GM21576 (cell line): ENCODE measurements at regions not wholly inside any gene's neighbourhood (a gene's known extent, or its start where the extent isn't known, plus 50 kb on each side); places are given as distances from the start of the nearest gene placed in this dataset.
"Not testable (repeated sequence)": the region's sequence is repeated elsewhere in the genome, so short reads cannot be mapped to it uniquely, and the experiment has no call there.

Experiments used
- ATAC-seq: cut with Tn5 transposase; IDR thresholded peaks from one replicate; pipeline ENCODE4 v1.9.1; 2021; ENCODE audit warnings: mild to moderate bottlenecking, moderate library complexity; ENCODE audit not compliant: unreplicated experiment

DNA sequence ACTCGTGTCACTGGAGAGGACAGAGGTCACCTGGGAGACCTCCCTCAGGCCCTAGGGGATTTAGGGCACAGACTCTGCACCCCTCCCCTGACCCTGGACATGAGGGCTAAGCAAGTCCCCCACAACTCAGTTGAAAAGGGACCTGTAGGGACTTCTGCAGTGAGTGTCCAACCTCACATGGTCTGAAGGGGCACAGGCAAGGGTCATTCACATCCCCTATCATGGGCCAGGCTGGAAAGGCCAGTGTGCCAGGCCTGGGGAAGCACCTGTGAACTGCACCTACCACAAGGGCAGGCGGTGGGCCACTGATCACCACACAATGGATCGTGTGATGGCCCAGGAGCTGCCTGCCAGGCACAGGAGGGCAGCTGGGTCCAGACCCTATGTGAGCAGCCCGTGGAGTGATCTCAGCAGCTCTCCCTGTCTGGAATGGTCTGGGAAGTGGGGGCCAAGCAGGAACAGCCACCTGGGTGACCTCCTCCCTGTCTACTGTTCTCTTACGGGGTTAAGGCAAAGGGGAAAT, 1502.6 kb upstream of the TPTE start:
- ATAC-seq = not testable (repeated sequence)

- not testable (repeated sequence) for ATAC-seq
Measured at GRCh38 chr21:9024006-9024767, 1497.2 kb upstream of the TPTE start.

- ATAC-seq = not testable (repeated sequence)
Measured at GRCh38 chr21:9026729-9027416, 1494.5 kb upstream of the TPTE start.

DNA sequence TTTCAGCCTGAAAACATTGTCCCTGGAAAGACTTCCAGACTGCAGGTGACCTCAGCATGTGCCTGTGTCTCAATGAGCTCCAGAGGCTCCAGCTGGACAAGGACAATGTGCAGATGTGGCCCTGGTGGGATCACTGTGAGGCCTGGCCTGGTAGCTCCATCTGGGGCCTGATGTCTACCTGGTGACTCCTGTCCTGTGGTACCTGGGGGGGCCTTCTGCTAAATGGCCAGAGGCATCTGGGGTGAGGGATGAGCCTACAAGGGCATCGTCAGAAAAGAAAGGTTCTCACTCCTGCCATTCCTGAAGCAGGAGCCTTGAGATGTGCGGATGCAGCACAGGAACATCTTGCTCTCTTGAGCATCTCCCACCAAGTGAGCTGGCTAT, 1494.0 kb upstream of the TPTE start:
- not testable (repeated sequence) for ATAC-seq

DNA sequence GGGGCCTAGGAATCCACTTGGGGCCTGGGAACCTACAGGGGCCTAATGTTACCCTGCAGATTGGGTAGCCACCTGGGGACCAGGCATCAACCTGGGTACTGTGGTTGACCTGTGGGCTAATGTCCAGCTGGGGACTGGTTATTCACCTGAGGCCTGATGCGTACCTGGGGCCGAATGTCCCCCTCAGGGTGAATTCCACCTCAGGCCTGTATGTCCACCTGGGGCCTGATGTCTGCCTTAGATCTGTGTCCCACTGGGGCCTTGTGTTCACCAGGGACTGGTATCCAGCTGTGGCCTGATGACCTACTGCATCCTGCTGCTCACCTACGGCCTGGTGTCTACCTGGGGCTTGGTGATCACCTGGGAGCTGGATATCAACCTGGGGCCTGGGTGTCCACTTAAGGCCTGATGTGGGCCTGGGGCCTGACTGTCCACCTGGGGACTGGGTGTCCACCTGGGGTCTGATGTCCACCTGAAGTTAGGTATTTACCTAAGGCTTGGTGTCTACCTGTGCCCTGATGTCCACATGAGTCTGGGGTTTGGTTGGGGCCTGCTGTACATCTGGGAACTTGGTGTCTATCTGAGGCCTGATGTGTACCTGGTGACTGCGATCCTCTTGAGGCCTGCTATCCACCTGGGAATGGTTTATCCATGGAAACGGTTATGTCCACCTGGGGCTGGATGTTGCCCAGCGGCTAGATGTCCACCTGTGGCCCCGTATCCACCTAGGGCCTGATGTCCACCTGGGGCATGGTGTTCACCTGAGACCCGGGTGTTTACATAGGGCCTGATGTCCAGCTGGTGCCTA, 1492.6 kb upstream of the TPTE start:
- ATAC-seq = not testable (repeated sequence)

GRCh38 chr21:9030141-9030665, 1491.2 kb upstream of the TPTE start:
- not testable (repeated sequence) for ATAC-seq

DNA sequence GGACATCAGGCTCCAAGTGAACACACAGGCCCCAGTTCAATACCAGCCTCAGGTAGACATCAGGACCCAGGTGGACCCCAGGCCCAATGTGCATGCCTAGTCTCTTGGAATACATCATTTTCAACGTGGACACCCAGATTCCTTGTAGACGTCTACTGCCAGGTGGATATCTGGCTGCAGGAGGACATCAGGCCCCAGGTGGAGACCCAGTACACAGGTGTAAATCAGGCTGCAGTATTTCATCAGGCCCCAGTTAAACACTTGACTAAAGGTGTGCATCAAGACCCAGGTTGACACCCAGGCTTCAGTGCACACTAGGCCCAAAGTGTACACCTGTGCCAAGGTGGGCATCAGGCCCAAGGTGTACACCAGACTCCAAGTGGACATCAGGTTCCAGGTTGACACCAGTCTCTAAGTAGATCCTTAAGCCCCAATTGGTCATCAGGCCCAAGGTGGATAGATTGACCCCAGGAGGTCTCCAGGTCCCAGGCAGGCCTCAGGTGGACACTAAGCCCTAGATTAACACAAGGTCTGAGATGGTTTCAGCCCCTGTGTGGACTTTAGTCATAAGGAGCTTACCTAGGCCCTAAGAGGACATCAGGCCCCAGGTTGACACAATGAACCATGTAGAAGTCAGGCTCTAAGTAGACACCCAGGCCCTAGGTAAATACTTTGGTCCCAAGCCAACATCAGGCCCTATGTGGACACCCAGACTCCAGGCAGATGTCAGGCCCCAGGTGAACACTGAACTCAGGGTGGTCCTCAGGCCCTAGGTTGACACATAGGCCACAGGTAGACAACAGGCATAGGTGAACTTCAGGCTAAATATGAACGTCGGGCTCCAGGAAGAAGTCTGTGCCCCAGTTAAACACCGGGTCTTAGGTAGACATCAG, 1489.7 kb upstream of the TPTE start:
- ATAC-seq = not testable (repeated sequence)

GRCh38 chr21:9032547-9032946, 1488.8 kb upstream of the TPTE start:
- ATAC-seq = not testable (repeated sequence)

DNA sequence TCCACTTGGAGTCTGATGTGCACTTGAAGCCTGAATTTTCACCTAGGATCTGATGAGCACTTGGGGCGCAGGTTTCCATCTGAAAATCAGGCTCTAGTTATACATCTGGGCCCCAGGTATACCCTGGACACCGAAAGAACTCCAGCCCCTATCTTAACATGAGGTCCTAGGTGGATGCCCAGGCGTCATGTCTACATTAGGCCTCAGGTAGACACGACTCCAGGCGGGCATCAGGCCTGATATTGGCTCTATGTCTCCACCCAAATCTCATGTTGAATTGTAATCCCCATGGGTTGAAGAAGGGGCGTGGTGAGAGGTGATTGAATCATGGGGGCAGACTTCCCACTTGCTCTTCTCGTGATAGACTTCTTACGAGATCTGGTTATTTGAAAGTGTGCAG, 1488.1 kb upstream of the TPTE start:
- ATAC-seq = not testable (repeated sequence)

DNA sequence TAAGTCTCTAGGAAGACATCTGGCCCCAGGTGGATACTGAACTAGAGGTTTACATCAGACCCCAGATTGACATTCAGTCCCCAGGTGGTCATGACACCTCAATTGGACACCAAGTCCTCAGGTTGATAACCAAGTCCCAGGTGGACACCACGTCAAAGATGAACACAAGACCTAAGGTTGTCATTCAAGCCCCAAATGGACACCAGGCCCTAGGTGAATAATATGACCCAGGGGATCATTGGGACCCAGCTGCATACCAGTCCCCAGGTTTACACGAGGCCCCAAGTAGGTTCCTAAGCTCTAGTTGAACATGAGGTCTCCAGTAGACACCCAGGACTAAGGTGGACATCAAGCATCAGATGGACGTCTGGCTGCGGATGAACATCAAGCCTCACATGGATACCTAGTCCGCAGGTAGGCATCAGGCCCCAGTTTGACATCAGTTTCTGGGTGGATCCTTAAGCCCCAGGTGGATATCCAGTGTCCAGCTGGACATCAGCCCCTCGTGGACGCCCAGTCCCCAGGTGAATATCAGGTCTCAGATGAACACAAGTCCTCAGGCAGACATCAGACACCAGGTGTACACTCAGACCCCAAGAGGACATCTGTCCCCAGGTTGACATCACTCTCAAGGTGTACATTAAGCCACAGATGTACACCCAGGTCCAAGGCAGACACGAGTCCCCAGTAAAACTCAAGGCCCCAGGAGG, 1486.7 kb upstream of the TPTE start:
- ATAC-seq = not testable (repeated sequence)

- not testable (repeated sequence) for ATAC-seq
Measured at GRCh38 chr21:9035225-9035624, 1486.2 kb upstream of the TPTE start.

GRCh38 chr21:9035970-9036369, 1485.4 kb upstream of the TPTE start:
- not testable (repeated sequence) for ATAC-seq

GRCh38 chr21:9036966-9037587, 1484.3 kb upstream of the TPTE start:
- ATAC-seq = not testable (repeated sequence)

DNA sequence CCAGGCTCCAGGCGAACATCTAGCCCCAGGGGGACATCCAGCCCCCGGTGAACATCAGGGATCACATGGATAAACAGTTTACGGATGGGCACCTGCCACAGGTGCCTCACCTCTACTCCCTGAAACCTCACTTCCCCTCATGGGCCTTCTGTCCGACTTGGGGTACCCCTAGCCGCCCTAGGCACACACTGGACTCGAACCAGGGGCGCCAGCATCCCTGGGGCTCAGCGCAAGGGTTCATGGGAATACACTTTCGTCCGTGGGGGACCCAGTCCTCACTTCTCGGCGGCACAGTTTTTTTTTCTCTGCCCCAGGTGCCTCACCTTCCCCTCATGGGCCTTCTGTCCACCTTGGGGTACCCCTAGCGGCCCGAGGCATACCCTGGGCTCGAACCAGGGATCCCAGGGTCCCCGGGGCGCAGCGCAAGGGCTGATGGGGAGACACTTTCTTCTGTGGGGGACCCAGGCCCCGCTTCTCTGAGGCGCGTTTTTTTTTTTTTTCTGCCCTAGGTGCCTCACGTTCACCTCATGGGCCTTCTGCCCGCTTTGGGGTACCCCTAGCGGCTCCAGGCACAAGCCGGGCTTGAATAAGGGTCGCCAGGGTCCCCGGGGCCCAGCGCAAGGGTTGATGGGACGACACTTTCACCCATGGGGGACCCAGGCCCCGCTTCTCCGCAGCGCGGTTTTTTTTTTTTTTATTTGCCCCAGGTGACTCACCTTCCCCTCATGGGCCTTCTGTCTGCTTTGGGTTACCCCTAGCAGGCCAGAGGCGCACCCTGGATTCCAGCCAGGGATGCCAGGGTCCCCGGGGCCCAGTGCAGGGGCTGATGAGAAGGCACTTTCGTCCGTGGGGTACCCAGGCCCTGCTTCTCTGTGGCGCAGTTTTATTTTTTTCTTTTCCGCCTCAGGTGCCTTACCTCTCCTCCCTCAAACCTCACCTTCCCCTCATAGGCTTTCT, 1483.5 kb upstream of the TPTE start:
- not testable (repeated sequence) for ATAC-seq

DNA sequence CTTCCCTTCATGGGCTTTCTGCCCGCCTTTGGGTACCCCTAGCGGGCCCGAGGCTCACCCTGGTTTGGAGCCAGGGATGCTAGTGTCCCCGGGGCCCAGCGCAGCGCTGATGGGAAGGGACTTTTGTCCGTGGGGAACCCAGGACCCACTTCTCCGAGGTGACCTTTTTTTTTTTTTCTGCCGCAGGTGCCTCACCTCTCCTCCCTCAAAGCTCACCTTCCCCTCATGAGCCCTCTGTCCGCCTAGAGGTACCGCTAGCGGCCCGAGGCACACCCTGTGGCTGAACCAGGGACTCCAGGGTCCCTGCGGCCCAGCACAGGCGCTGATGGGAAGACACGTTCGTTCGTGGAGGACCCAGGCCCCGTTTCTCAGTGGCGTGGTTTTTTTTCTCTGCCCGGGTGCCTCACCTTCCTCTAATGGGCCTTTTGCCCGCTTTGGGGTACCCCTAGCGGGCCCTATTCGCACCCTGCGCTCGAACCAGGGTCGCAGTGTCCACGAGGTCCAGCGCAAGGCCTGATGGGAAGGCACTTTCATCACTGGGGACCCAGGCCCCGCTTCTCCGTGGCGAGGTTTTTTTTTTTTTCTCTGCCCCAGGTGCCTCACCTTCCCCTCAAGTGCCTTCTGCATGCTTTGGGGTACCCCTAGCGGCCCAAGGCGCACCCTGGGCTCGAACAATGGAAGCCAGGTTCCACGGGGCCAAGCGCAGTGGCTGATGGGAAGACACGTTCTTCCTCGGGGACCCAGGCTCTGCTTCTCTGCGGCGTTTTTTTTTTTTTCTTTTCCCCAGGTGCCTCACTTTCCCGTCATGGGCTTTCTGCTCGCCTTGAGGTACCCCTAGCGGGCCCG, 1481.6 kb upstream of the TPTE start:
- ATAC-seq = not testable (repeated sequence)

- not testable (repeated sequence) for ATAC-seq
Measured at GRCh38 chr21:9040406-9040805, 1481.0 kb upstream of the TPTE start.
